Erythroblast (primary cell): ENCODE measurements at regions not wholly inside any gene's neighbourhood (a gene's known extent, or its start where the extent isn't known, plus 50 kb on each side); places are given as distances from the start of the nearest gene placed in this dataset.

ENCODE experiments used
- DNase-seq, 2 experiments: peaks; one replicate each; lab custom pipeline; 2025; lab: John Stamatoyannopoulos, UW
- GATA1 ChIP-seq: IDR thresholded peaks from 2 replicates; pipeline ENCODE4 v1.6.1; 2011; ENCODE audit warnings: low read depth, mild to moderate bottlenecking, control low read depth, low read length, moderate library complexity
- POLR2A ChIP-seq: IDR thresholded peaks from 2 replicates; pipeline ENCODE4 v1.6.1; 2011; ENCODE audit warnings: mild to moderate bottlenecking, low read length

- TF ChIP-seq POLR2A (no peak), GATA1 (no peak)
- no peak for DNase-seq
Measured at GRCh38 chr10:3535001-3535400, 250.0 kb downstream of the KLF6 start.

GRCh38 chr10:3534433-3534832 lies 250.6 kb downstream of the KLF6 start:
- no peak for TF ChIP-seq GATA1
- TF ChIP-seq POLR2A = no peak
- no peak for DNase-seq

- TF ChIP-seq POLR2A (no peak), GATA1 (no peak)
Measured at GRCh38 chr10:3533296-3533695, 251.7 kb downstream of the KLF6 start.

GRCh38 chr10:3532644-3533043 lies 252.4 kb downstream of the KLF6 start:
- no peak for TF ChIP-seq GATA1
- no peak for DNase-seq

More at GRCh38 chr10:3533296-3533695, 251.7 kb downstream of the KLF6 start:
- no peak for DNase-seq

- TF ChIP-seq GATA1 = no peak
- TF ChIP-seq POLR2A = no peak
- DNase-seq = no peak
Measured at GRCh38 chr10:3531670-3532069, 253.3 kb downstream of the KLF6 start.

GRCh38 chr10:3530783-3531645 lies 254.0 kb downstream of the KLF6 start:
- TF ChIP-seq GATA1 (no peak), POLR2A (no peak)
- no peak for DNase-seq

- no peak for TF ChIP-seq GATA1
- TF ChIP-seq POLR2A = no peak
- DNase-seq = no peak
Measured at GRCh38 chr10:3530346-3530745, 254.7 kb downstream of the KLF6 start.

- DNase-seq = no peak
- no peak for TF ChIP-seq POLR2A
- no peak for TF ChIP-seq GATA1
Measured at GRCh38 chr10:3529691-3530090, 255.3 kb downstream of the KLF6 start.

- TF ChIP-seq GATA1 = no peak
- no peak for TF ChIP-seq POLR2A
- DNase-seq = no peak
Measured at GRCh38 chr10:3528823-3529403, 256.1 kb downstream of the KLF6 start.

GRCh38 chr10:3528271-3528670 lies 256.7 kb downstream of the KLF6 start:
- no peak for TF ChIP-seq GATA1
- no peak for TF ChIP-seq POLR2A
- no peak for DNase-seq

GRCh38 chr10:3527869-3528268 lies 257.1 kb downstream of the KLF6 start:
- TF ChIP-seq POLR2A (no peak), GATA1 (no peak)
- no peak for DNase-seq

GRCh38 chr10:3526727-3527501 lies 258.1 kb downstream of the KLF6 start:
- no peak for DNase-seq
- TF ChIP-seq POLR2A (no peak), GATA1 (no peak)

GRCh38 chr10:3525832-3526449 lies 259.1 kb downstream of the KLF6 start:
- peak in 1 of 2 experiments; percentile 3 for DNase-seq
- TF ChIP-seq POLR2A (no peak), GATA1 (no peak)
